ENCODE measurements at regions not wholly inside any gene's neighbourhood (a gene's known extent, or its start where the extent isn't known, plus 50 kb on each side); places are given as distances from the start of the nearest gene placed in this dataset.

DNA sequence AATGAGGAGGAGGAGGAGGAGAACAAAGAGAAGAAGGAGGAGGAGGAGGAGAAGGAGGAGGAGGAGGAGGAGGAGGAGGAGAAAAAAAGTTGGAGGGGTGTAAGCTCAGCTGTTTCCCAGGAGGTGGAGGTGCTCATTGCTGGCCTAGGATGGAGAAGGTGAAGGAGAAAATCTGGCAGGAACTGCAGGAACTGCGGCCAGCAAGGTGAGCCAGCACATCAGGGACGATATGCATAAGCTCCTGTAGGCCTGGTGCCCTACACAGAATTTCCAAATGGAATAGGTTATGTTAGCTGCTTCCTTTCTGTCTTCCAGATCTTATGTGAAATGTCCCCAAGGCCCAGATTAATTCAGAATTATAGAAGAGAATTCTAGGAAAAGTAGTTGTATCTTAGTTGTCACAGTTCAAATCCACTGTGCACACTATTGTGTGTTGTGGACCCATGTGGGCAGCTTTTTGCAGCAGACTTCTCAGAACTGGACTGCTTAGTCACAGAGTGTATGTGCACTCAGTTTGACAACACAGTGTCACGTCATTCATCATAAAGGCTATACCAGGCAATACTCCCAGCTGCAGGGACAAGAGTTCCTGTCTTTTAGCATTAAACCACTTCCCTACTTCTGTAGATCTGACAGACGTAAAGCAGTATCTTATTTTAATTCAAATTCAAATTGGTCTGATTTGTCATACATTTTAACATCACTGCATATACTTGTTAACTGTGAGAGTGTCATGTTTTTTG is 303.7 kb downstream of the HLX start:
- Histone ChIP-seq H3K4me2 (replicated peaks; ENCODE audit: extremely low read depth, low read length, poor library complexity, severe bottlenecking) (no peak overlapping the region), H2AFZ (ENCODE audit: insufficient read depth, low read depth, low read length, poor library complexity, severe bottlenecking) (no peak overlapping the region), H3K9ac (ENCODE audit: insufficient read depth, low read length, poor library complexity, severe bottlenecking) (no peak overlapping the region), H3K36me3 (replicated peaks in 1 of 2; ENCODE audit: control insufficient read depth in 1 of 2, insufficient read depth in 2 of 2, low read length in 2 of 2) (no peaks in the 10 kb centered on the region), H3K27ac (ENCODE audit: low read depth in 1 of 2, low read length in 2 of 2) (no peak overlapping the region), H3K4me1 (ENCODE audit: control insufficient read depth in 1 of 2, insufficient read depth in 2 of 2, low read length in 2 of 2) (peaks cover 17 to 33% of the 10 kb centered on the region in 2 donors), H4K20me1 (ENCODE audit: insufficient read depth, low read length) (no peaks in the 10 kb centered on the region), H3K9me3 (replicated peaks in 1 of 2; ENCODE audit: control insufficient read depth in 1 of 2, insufficient read depth in 1 of 2, low read length in 2 of 2) (no peaks in the 10 kb centered on the region), H3K79me2 (ENCODE audit: insufficient read depth, low read length) (no peaks in the 10 kb centered on the region), H3K27me3 (ENCODE audit: control insufficient read depth in 2 of 2, insufficient read depth in 2 of 2, low read length in 2 of 2) (no peaks in the 10 kb centered on the region), H3K4me3 (replicated peaks in 1 of 3; ENCODE audit: low read depth in 2 of 3, low read length in 3 of 3) (no peak overlapping the region)
- WGBS (ENCODE audit: insufficient coverage): 0% methylated on average over 1 of the region's 4 CpGs
- Mint-ChIP-seq H3K27me3 (ENCODE audit: low read depth in 3 of 3) (peaks cover 0 to 7% (median 2%) of the 10 kb centered on the region in 3 donors), H3K36me3 (peaks cover 0 to 2% of the 10 kb centered on the region in 2 donors), H3K4me1 (peaks cover 25% of the 10 kb centered on the region), H3K27ac (peak overlapping the region; percentile 32 to 89 (median 59)), H3K9me3 (peaks cover 0 to 3% (median 0%) of the 10 kb centered on the region in 7 donors), H3K4me3 (peak overlapping the region in 1 of 2 donors; percentile 16)
- intact Hi-C loops (cut with micrococcal nuclease): no loop called here
- peak; percentile 83 to 91 (median 89) for DNase-seq
- TF ChIP-seq, protein P1, sequence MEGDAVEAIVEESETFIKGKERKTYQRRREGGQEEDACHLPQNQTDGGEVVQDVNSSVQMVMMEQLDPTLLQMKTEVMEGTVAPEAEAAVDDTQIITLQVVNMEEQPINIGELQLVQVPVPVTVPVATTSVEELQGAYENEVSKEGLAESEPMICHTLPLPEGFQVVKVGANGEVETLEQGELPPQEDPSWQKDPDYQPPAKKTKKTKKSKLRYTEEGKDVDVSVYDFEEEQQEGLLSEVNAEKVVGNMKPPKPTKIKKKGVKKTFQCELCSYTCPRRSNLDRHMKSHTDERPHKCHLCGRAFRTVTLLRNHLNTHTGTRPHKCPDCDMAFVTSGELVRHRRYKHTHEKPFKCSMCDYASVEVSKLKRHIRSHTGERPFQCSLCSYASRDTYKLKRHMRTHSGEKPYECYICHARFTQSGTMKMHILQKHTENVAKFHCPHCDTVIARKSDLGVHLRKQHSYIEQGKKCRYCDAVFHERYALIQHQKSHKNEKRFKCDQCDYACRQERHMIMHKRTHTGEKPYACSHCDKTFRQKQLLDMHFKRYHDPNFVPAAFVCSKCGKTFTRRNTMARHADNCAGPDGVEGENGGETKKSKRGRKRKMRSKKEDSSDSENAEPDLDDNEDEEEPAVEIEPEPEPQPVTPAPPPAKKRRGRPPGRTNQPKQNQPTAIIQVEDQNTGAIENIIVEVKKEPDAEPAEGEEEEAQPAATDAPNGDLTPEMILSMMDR (IDR thresholded peaks at IDR 0.05): no peak

- H3K27ac ChIP-seq (ENCODE audit: low read depth in 1 of 2, low read length in 2 of 2): no peak overlapping the region
- no peak for DNase-seq
- H3K27ac Mint-ChIP-seq: no peak overlapping the region
- no peaks in the 10 kb centered on the region for H3K27me3 ChIP-seq (ENCODE audit: control insufficient read depth in 2 of 2, insufficient read depth in 2 of 2, low read length in 2 of 2)
- H4K20me1 ChIP-seq (ENCODE audit: insufficient read depth, low read length): no peaks in the 10 kb centered on the region
- H3K9me3 Mint-ChIP-seq: peaks cover 0 to 3% (median 2%) of the 10 kb centered on the region in 7 donors
- H3K9me3 ChIP-seq (replicated peaks in 1 of 2; ENCODE audit: control insufficient read depth in 1 of 2, insufficient read depth in 1 of 2, low read length in 2 of 2): no peaks in the 10 kb centered on the region
- H3K9ac ChIP-seq (ENCODE audit: insufficient read depth, low read length, poor library complexity, severe bottlenecking): no peak overlapping the region
- H3K4me1 ChIP-seq (ENCODE audit: control insufficient read depth in 1 of 2, insufficient read depth in 2 of 2, low read length in 2 of 2): peaks cover 24 to 45% of the 10 kb centered on the region in 2 donors
- no peaks in the 10 kb centered on the region for H3K36me3 ChIP-seq (replicated peaks in 1 of 2; ENCODE audit: control insufficient read depth in 1 of 2, insufficient read depth in 2 of 2, low read length in 2 of 2)
- H3K4me1 Mint-ChIP-seq: peaks cover 31% of the 10 kb centered on the region
- no peak overlapping the region for H3K4me2 ChIP-seq (replicated peaks; ENCODE audit: extremely low read depth, low read length, poor library complexity, severe bottlenecking)
- no peak overlapping the region for H2AFZ ChIP-seq (ENCODE audit: insufficient read depth, low read depth, low read length, poor library complexity, severe bottlenecking)
- H3K27me3 Mint-ChIP-seq (ENCODE audit: low read depth in 3 of 3): peaks cover 0 to under 1% (median 0%) of the 10 kb centered on the region in 3 donors
- TF ChIP-seq, protein P1 (IDR thresholded peaks at IDR 0.05): no peak
- intact Hi-C loops (cut with micrococcal nuclease): no loop called here
- peak overlapping the region in 1 of 2 donors; percentile 35 for H3K4me3 Mint-ChIP-seq
- no peaks in the 10 kb centered on the region for H3K79me2 ChIP-seq (ENCODE audit: insufficient read depth, low read length)
- H3K36me3 Mint-ChIP-seq: peaks cover 0 to 2% of the 10 kb centered on the region in 2 donors
- 17% methylated on average over 1 of the region's 3 CpGs for WGBS (ENCODE audit: insufficient coverage)
- no peak overlapping the region for H3K4me3 ChIP-seq (replicated peaks in 1 of 3; ENCODE audit: low read depth in 2 of 3, low read length in 3 of 3)
These were observed 305.0 kb downstream of the HLX start for GRCh38 chr1:221184131-221184794.

Data from CD14-positive monocyte (primary cell).